ENCODE measurements at regions not wholly inside any gene's neighbourhood (a gene's known extent, or its start where the extent isn't known, plus 50 kb on each side); places are given as distances from the start of the nearest gene placed in this dataset.

GRCh38 chr1:167158111-167158812, 62.4 kb upstream of the POU2F1 start:
- H3K27ac ChIP-seq (ENCODE audit: low read length), result no peak overlapping the region
- H3K36me3 ChIP-seq (ENCODE audit: insufficient read depth, low read length), result no peaks in the 10 kb centered on the region
- no peaks in the 10 kb centered on the region for H3K9me2 ChIP-seq (replicated peaks; ENCODE audit: insufficient read depth, low read length)
- H3K27me3 ChIP-seq (ENCODE audit: low read length), result no peaks in the 10 kb centered on the region
- no peaks in the 10 kb centered on the region for H3K4me1 ChIP-seq (ENCODE audit: low read length)
- no peaks in the 10 kb centered on the region for H4K20me1 ChIP-seq (ENCODE audit: insufficient read depth, low read depth, low read length)
- H3K4me3 ChIP-seq (ENCODE audit: low read length), result no peak overlapping the region
- no peak overlapping the region for H3K9ac ChIP-seq (ENCODE audit: low read length)
- peak; percentile 31 for DNase-seq
- no peaks in the 10 kb centered on the region for H3K9me3 ChIP-seq (ENCODE audit: low read length)
- H2AFZ ChIP-seq (ENCODE audit: low read length), result no peak overlapping the region
- no peaks in the 10 kb centered on the region for H3K79me2 ChIP-seq (ENCODE audit: low read length)
- H3K4me2 ChIP-seq (ENCODE audit: low read depth, low read length, poor library complexity, severe bottlenecking), result no peak overlapping the region

DNA sequence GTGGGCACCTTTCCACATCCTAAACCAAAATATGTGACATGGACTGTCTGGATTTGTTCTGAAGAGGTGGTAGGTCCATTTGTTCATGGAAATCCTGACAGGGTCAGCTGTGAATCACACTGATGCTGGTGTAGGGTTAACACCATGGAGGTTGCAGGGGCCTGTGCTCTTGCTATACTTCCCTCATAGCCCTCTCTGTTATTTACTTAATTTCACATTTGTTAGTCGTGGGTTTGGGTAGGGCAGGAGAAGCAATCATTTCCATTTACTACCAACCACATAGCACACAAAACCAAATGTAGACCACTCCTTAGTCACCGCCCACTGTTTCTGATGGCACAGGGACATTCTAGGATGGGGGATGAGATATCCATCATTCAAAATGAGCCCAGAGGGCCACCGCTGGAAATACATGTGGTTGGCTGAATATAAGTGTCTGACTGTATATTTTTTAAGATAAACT, 61.8 kb upstream of the POU2F1 start:
- H3K4me2 ChIP-seq (ENCODE audit: low read depth, low read length, poor library complexity, severe bottlenecking), result no peak overlapping the region
- no peaks in the 10 kb centered on the region for H3K36me3 ChIP-seq (ENCODE audit: insufficient read depth, low read length)
- no peaks in the 10 kb centered on the region for H3K9me3 ChIP-seq (ENCODE audit: low read length)
- H3K9ac ChIP-seq (ENCODE audit: low read length), result no peak overlapping the region
- no peaks in the 10 kb centered on the region for H3K4me1 ChIP-seq (ENCODE audit: low read length)
- H3K79me2 ChIP-seq (ENCODE audit: low read length), result no peaks in the 10 kb centered on the region
- H4K20me1 ChIP-seq (ENCODE audit: insufficient read depth, low read depth, low read length), result no peaks in the 10 kb centered on the region
- peak; percentile 7 for DNase-seq
- H3K27me3 ChIP-seq (ENCODE audit: low read length), result no peaks in the 10 kb centered on the region
- H3K27ac ChIP-seq (ENCODE audit: low read length), result no peak overlapping the region
- H3K4me3 ChIP-seq (ENCODE audit: low read length), result no peak overlapping the region
- no peaks in the 10 kb centered on the region for H3K9me2 ChIP-seq (replicated peaks; ENCODE audit: insufficient read depth, low read length)
- H2AFZ ChIP-seq (ENCODE audit: low read length), result no peak overlapping the region

DNA sequence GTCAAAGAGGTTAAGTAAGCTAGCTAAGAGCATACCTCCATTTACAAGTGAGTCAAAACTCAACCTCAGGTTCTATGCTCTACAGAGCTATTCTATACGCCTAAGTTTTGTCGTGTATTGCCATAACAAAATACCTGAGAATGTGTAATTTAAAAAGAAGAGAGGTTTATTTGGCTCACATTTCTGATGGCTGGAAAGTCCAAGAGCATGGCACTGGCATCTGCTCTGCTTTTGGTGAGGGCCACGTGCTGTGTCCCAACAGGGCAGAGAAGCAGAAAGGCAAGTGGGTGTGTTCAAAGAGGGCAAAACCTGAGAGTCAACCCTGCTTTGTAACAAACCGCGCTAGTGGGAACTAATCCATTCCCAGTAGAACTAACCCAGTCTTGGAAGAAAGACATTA, 60.9 kb upstream of the POU2F1 start:
- no peaks in the 10 kb centered on the region for H3K4me1 ChIP-seq (ENCODE audit: low read length)
- no peak overlapping the region for H3K4me3 ChIP-seq (ENCODE audit: low read length)
- no peak overlapping the region for H3K27ac ChIP-seq (ENCODE audit: low read length)
- H2AFZ ChIP-seq (ENCODE audit: low read length), result no peak overlapping the region
- H3K9ac ChIP-seq (ENCODE audit: low read length), result no peak overlapping the region
- no peaks in the 10 kb centered on the region for H3K9me3 ChIP-seq (ENCODE audit: low read length)
- H3K4me2 ChIP-seq (ENCODE audit: low read depth, low read length, poor library complexity, severe bottlenecking), result no peak overlapping the region
- H3K9me2 ChIP-seq (replicated peaks; ENCODE audit: insufficient read depth, low read length), result no peaks in the 10 kb centered on the region
- DNase-seq, result peak; percentile 17
- H3K36me3 ChIP-seq (ENCODE audit: insufficient read depth, low read length), result no peaks in the 10 kb centered on the region
- H4K20me1 ChIP-seq (ENCODE audit: insufficient read depth, low read depth, low read length), result no peaks in the 10 kb centered on the region
- H3K27me3 ChIP-seq (ENCODE audit: low read length), result no peaks in the 10 kb centered on the region
- no peaks in the 10 kb centered on the region for H3K79me2 ChIP-seq (ENCODE audit: low read length)

DNA sequence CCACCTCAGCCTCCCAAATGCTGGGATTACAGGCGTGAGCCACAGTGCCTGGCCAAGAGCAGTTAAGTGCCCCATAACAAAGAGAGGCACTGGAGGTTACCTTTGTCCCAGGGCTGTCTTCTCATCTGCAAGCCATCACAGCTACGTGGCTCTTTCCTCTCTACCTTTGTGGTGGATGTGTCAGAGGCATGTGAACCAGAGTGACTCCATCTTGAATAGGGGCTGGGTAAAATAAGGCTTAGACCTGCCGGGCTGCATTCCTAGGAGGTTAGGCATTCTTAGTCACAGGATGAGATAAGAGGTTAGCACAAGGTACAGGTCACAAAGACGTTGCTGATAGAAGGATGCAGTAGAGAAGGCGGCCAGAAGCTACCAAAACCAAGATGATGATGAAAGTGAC, 59.4 kb upstream of the POU2F1 start:
- DNase-seq, result peak; percentile 12
- Histone ChIP-seq H4K20me1 (ENCODE audit: insufficient read depth, low read depth, low read length) (no peaks in the 10 kb centered on the region), H3K9me3 (ENCODE audit: low read length) (no peaks in the 10 kb centered on the region)

GRCh38 chr1:167161762-167162161, 58.9 kb upstream of the POU2F1 start:
- Histone ChIP-seq H3K9me3 (ENCODE audit: low read length) (no peaks in the 10 kb centered on the region), H3K36me3 (ENCODE audit: insufficient read depth, low read length) (no peaks in the 10 kb centered on the region), H3K4me2 (ENCODE audit: low read depth, low read length, poor library complexity, severe bottlenecking) (no peak overlapping the region), H3K9ac (ENCODE audit: low read length) (no peak overlapping the region), H3K9me2 (replicated peaks; ENCODE audit: insufficient read depth, low read length) (no peaks in the 10 kb centered on the region), H3K4me3 (ENCODE audit: low read length) (no peak overlapping the region), H3K79me2 (ENCODE audit: low read length) (no peaks in the 10 kb centered on the region), H4K20me1 (ENCODE audit: insufficient read depth, low read depth, low read length) (no peaks in the 10 kb centered on the region), H2AFZ (ENCODE audit: low read length) (no peak overlapping the region; the same call in 1 of the 2 replicates), H3K27me3 (ENCODE audit: low read length) (no peaks in the 10 kb centered on the region), H3K4me1 (ENCODE audit: low read length) (no peaks in the 10 kb centered on the region), H3K27ac (ENCODE audit: low read length) (no peak overlapping the region)
- no peak for DNase-seq

More for the DNA sequence above, 59.4 kb upstream of the POU2F1 start:
- Histone ChIP-seq H3K4me3 (ENCODE audit: low read length) (no peak overlapping the region), H3K9me2 (replicated peaks; ENCODE audit: insufficient read depth, low read length) (no peaks in the 10 kb centered on the region), H3K4me1 (ENCODE audit: low read length) (no peaks in the 10 kb centered on the region), H3K36me3 (ENCODE audit: insufficient read depth, low read length) (no peaks in the 10 kb centered on the region), H2AFZ (ENCODE audit: low read length) (peak overlapping the region; percentile 21; the same call in 1 of the 2 replicates), H3K27ac (ENCODE audit: low read length) (no peak overlapping the region), H3K79me2 (ENCODE audit: low read length) (no peaks in the 10 kb centered on the region), H3K27me3 (ENCODE audit: low read length) (no peaks in the 10 kb centered on the region), H3K9ac (ENCODE audit: low read length) (no peak overlapping the region), H3K4me2 (ENCODE audit: low read depth, low read length, poor library complexity, severe bottlenecking) (no peak overlapping the region)

- no peak overlapping the region for H3K4me3 ChIP-seq (ENCODE audit: low read length)
- no peaks in the 10 kb centered on the region for H3K79me2 ChIP-seq (ENCODE audit: low read length)
- no peak for DNase-seq
- H3K4me1 ChIP-seq (ENCODE audit: low read length), result no peaks in the 10 kb centered on the region
- H3K9me3 ChIP-seq (ENCODE audit: low read length), result no peaks in the 10 kb centered on the region
- H4K20me1 ChIP-seq (ENCODE audit: insufficient read depth, low read depth, low read length), result no peaks in the 10 kb centered on the region
- H3K4me2 ChIP-seq (ENCODE audit: low read depth, low read length, poor library complexity, severe bottlenecking), result no peak overlapping the region
- no peaks in the 10 kb centered on the region for H3K9me2 ChIP-seq (replicated peaks; ENCODE audit: insufficient read depth, low read length)
- H3K27ac ChIP-seq (ENCODE audit: low read length), result no peak overlapping the region
- no peaks in the 10 kb centered on the region for H3K27me3 ChIP-seq (ENCODE audit: low read length)
- no peak overlapping the region for H2AFZ ChIP-seq (ENCODE audit: low read length)
- no peak overlapping the region for H3K9ac ChIP-seq (ENCODE audit: low read length)
- H3K36me3 ChIP-seq (ENCODE audit: insufficient read depth, low read length), result no peaks in the 10 kb centered on the region
These were observed 55.5 kb upstream of the POU2F1 start for GRCh38 chr1:167165219-167165618.

DNA sequence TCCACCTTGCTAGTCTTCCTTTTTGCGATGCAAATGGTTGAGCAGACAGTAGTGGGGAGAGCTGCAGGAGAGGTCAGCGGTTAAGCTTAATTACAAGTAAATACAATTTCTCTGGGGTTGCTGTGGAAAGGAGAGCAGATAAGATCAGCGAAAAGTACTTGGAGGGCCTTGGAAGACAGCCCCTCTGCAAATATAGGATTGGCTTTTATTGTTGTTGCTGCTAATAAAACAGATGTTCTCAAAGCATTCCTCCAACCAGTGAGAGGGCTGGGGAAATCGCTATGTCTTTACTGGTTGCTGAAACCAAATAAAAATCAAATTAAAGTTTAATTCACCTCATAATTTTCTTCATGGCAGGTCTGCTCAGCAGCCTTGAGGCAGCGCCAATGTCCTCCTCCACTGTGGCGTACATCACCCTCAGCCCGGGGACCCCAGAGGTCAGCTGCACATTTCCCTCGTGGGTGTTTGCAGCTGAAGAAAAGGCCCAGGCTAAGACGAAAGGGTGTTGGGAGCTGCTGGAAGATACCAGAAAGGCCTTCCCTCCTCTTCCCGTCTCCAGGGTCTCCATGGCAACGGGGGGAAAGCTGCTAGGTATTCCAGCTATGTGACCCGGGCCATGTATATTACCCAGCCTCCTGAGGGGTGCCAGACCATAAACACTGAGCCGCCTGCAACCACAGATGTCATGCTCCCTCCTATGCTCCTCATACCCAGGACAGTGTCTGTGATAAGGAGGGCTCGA, 54.6 kb upstream of the POU2F1 start:
- Histone ChIP-seq H3K9me3 (ENCODE audit: low read length) (no peaks in the 10 kb centered on the region), H3K4me2 (ENCODE audit: low read depth, low read length, poor library complexity, severe bottlenecking) (no peak overlapping the region), H4K20me1 (ENCODE audit: insufficient read depth, low read depth, low read length) (no peaks in the 10 kb centered on the region), H2AFZ (ENCODE audit: low read length) (no peak overlapping the region), H3K36me3 (ENCODE audit: insufficient read depth, low read length) (no peaks in the 10 kb centered on the region), H3K4me1 (ENCODE audit: low read length) (no peaks in the 10 kb centered on the region), H3K4me3 (ENCODE audit: low read length) (no peak overlapping the region), H3K9ac (ENCODE audit: low read length) (no peak overlapping the region), H3K27me3 (ENCODE audit: low read length) (no peaks in the 10 kb centered on the region), H3K9me2 (replicated peaks; ENCODE audit: insufficient read depth, low read length) (no peaks in the 10 kb centered on the region), H3K79me2 (ENCODE audit: low read length) (no peaks in the 10 kb centered on the region), H3K27ac (ENCODE audit: low read length) (no peak overlapping the region)
- peak; percentile 36 for DNase-seq

- Histone ChIP-seq H3K9me2 (replicated peaks; ENCODE audit: insufficient read depth, low read length) (no peaks in the 10 kb centered on the region), H3K4me1 (ENCODE audit: low read length) (no peaks in the 10 kb centered on the region), H3K36me3 (ENCODE audit: insufficient read depth, low read length) (no peaks in the 10 kb centered on the region), H3K79me2 (ENCODE audit: low read length) (no peaks in the 10 kb centered on the region), H4K20me1 (ENCODE audit: insufficient read depth, low read depth, low read length) (no peaks in the 10 kb centered on the region), H3K27ac (ENCODE audit: low read length) (no peak overlapping the region), H3K9me3 (ENCODE audit: low read length) (no peaks in the 10 kb centered on the region), H2AFZ (ENCODE audit: low read length) (no peak overlapping the region), H3K4me2 (ENCODE audit: low read depth, low read length, poor library complexity, severe bottlenecking) (no peak overlapping the region), H3K4me3 (ENCODE audit: low read length) (no peak overlapping the region), H3K9ac (ENCODE audit: low read length) (no peak overlapping the region), H3K27me3 (ENCODE audit: low read length) (no peaks in the 10 kb centered on the region)
- peak; percentile 37 for DNase-seq
These were observed 54.0 kb upstream of the POU2F1 start for GRCh38 chr1:167166690-167167075.
